CD4-positive, alpha-beta T cell treated with Interferon gamma for 1 hour (primary cell): ENCODE measurements at regions not wholly inside any gene's neighbourhood (a gene's known extent, or its start where the extent isn't known, plus 50 kb on each side); places are given as distances from the start of the nearest gene placed in this dataset.
"Not testable (repeated sequence)": the region's sequence is repeated elsewhere in the genome, so short reads cannot be mapped to it uniquely, and the experiment has no call there.

Experiments used
- DNase-seq: peaks from one replicate; pipeline ENCODE4 v3.0.0-alpha.2; 2020

DNA sequence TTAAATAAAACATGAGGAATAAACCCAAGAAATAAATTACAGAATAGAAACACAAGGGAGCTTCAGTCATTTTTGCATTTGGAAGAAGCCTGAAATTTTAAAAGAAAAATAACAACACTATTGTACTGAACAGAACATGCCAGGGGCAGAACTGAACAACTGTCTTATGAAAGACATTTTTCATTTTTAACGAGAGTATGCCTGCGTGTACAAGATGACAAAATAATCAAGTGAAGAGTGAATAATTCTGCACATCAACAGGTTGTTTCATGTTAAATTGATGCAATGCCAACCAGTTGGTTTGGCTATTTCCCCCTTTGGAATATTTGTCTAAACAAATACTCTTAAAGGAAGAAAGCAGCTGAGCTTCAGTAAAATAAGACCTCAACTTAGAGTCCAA lies 103.3 kb upstream of the BTG1 start:
- DNase-seq = no peak

GRCh38 chr12:92244036-92244435 lies 98.4 kb upstream of the BTG1 start:
- DNase-seq = no peak

GRCh38 chr12:92242907-92243306 lies 97.3 kb upstream of the BTG1 start:
- DNase-seq = no peak

GRCh38 chr12:92237762-92238523 lies 92.3 kb upstream of the BTG1 start:
- DNase-seq = no peak

DNA sequence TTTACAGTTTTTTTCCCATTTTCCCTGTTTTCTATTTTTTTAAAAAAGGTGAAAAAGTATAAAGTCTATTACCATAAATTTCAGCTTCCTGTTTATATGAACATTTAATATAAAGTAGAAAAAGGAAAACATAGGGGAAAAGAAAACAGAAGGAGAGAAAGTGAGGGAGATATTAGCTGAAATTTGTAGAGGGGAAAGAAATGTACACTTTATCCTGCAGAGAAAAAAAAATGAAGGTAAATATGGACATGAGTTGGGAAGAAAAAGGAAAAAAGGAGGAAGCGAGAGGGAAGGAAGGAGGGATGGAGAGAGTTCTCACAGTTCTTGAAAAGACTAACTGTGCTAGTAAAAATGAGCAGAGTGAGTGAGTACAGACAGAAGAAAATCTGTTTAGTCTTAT lies 91.6 kb upstream of the BTG1 start:
- DNase-seq = no peak

DNA sequence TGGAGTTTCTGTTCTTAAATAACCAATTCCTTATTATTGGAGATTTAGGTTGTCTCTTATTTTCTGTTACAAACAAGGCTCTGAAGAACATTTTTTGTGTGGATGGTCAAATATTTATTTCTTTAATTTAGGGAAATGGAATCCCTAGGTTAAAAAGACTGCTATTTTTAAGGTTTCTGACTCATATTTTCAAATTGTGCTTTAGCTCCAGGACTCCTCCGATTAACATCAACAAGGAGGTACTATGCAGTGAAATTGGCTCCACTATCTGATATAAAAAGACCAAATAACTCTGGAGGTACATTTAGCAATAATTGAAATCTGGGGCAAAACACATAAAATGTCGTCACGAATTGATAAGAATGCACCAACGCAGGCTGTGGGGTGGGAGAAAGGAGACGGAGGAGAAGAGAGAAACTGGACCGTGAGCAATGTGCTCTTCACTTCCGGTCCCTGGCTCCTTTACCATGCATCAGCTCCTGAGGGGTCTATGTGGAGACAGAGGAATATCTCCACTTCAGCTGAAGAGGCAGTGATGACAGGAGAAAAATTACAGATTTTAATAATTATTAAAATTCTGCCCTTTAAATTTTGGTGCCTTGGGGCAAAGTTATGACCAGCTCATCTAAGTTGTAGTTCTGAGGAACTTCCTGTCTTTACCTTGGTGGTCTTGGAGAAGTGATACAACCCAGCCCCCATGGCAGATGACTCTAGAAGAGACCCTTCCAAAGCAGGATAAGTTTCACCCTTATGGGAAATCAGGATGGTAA lies 90.2 kb upstream of the BTG1 start:
- DNase-seq = no peak

- DNase-seq = no peak
These were observed 88.9 kb upstream of the BTG1 start for GRCh38 chr12:92234533-92234932.

GRCh38 chr12:92233346-92234015 lies 87.8 kb upstream of the BTG1 start:
- DNase-seq = no peak

DNA sequence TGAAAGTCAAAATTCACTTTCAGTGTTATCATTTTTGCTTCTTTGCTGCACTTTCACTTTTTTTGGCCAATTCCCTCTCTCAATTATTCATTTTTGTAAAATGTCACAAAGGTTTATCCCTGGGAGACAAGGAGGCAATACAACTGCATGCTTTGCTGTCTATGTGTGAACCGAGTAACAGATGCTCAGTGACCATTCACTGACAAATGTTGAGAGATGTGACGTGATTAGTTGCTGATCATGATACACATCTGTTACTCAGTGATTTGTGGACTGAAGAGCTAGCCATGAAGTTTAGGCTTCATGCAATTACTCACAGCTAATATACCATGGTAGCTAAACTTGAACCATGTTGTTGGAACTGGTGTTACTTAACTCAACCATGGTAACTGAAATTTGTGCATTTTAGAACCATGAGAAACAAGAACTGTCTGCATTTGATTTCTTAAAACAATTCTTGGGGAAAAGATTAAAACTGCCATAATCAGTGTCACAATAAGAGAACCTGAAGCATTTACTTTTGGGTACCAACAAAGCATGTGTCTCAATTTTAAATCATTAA lies 86.8 kb upstream of the BTG1 start:
- not testable (repeated sequence) for DNase-seq

- not testable (repeated sequence) for DNase-seq
These were observed 86.3 kb upstream of the BTG1 start for GRCh38 chr12:92231945-92232344.

DNA sequence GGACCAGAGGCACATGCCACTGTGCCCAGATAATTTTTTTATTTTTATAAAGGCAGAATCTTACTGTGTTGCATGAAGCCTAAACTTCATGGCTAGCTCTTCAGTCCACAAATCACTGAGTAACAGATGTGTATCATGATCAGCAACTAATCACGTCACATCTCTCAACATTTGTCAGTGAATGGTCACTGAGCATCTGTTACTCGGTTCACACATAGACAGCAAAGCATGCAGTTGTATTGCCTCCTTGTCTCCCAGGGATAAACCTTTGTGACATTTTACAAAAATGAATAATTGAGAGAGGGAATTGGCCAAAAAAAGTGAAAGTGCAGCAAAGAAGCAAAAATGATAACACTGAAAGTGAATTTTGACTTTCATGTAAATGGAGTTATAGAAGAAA lies 85.9 kb upstream of the BTG1 start:
- not testable (repeated sequence) for DNase-seq

GRCh38 chr12:92229381-92229780 lies 83.7 kb upstream of the BTG1 start:
- DNase-seq = no peak

DNA sequence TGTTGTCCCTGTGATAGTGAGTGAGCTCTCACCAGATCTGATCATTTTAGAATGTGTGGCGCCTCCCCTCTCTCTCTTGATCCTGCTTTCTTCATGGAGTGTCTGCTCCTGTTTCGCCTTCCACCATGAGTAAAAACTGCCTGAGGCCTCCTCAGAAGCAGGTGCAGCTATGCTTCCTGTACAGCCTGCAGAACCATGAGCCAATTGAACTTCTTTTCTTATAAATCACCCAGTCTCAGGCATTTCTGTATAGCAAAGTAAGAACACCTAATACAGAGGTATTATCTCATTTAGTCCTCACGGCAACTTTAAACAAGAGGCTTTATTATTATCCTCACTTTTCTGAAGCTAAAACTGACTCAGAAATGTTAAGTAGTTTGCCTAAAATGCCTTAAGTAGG lies 81.3 kb upstream of the BTG1 start:
- DNase-seq = no peak

DNA sequence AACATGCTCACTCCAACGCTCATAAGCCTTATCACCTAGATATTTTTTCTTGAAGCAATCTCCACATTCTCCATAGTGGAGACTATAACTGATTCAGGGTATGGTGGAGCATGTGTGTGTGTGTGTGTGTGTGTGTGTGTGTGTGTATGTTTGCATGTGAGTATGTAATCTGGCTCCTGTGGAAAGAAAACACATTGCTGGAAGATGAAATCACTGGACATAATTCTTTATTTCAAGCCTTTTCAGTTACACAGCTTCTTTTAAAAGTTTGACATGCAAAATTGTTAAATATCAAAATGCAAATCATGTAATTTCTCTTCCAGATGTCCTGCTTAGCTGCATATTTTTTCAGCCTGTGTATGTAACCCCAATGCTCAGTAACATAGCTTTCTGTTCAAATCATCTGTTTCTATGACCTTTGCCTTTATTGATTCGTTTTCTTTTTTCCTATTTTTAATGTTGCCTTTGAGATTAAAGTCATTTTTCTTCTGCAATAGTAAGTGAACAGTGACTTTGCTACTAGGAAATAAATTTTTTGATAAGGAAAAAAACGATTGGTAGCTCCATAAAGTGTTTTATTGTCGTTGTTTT lies 80.5 kb upstream of the BTG1 start:
- no peak for DNase-seq

DNA sequence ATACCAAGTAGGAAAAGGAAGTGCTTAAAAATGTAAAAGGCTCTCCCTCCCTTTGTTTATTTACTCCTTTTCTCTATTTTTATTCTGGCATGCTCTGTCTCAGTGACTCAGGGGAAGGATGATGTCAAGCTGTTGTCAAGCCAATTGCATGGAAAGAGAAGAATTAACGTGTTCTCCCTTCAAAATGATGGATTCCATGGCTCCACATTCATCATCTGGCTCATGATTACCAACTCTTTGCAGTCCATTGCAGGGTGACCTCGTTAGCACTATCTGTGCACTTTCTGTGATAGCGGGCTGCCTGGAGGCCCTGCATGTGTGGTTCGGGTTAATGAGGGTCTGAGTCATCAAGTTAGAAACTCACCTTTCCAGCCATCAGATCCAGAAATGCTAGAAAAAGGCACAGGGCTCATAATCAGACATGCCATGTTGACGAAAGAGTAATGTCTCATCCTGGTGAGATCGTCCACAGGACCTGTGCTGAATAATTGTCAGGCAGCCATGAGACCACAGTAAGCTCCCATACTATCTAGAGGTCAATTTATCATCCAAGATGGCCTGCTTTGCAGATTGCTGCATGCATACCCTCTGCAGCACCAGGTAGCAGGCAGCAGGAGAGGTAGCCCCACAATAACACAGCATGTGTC lies 79.2 kb upstream of the BTG1 start:
- DNase-seq = no peak

GRCh38 chr12:92223481-92223880 lies 77.8 kb upstream of the BTG1 start:
- no peak for DNase-seq

- no peak for DNase-seq
These were observed 76.1 kb upstream of the BTG1 start for GRCh38 chr12:92221656-92222315.

- DNase-seq = no peak
These were observed 72.9 kb upstream of the BTG1 start for GRCh38 chr12:92218394-92219077.

DNA sequence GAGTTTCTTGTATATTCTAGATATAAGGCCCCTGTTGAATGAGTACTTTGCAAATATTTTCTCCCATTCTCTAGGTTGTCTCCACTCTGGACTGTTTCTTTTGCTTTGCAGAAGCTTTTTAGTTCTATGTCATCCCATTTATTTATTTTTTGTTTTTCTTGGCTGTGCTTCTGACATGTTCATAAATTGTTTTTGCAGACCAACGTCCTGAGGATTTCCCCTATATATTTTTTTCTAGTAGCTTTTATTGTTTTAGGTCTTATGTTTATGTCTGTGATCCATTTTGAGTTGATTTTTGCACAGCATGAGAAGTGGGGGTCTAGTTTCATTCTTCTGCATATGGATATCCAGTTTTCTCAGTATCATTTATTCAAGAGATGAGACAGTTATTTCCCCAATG lies 70.4 kb upstream of the BTG1 start:
- DNase-seq = no peak

DNA sequence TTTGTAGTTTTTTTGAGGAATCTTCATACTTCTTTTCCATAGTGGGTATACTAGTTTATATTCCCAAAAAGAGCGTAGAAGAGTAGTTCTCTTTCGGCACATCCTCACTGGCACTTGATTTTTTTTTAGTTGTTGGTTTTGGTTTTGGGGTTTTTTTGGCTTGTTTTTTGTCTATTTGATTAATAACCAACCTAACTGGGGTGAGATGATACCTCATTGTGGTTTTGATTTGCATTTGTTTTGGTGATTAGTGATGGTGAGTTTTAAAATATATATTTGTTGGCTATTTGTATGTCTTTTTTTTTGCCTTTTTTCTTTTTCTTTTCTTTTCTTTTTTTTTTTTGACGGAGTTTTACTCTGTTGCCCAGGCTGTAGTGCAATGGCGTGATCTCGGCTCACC lies 69.7 kb upstream of the BTG1 start:
- DNase-seq = no peak

- no peak for DNase-seq
These were observed 67.5 kb upstream of the BTG1 start for GRCh38 chr12:92213166-92213565.

- no peak for DNase-seq
These were observed 64.4 kb upstream of the BTG1 start for GRCh38 chr12:92210071-92210470.
